Stimulated activated CD8-positive, alpha-beta memory T cell treated with anti-CD3 and anti-CD28 coated beads, Interleukin-15, amount 100 ng/mL, for 4 hours (primary cell): ENCODE measurements at regions not wholly inside any gene's neighbourhood (a gene's known extent, or its start where the extent isn't known, plus 50 kb on each side); places are given as distances from the start of the nearest gene placed in this dataset.

Experiments used
- DNase-seq, 2 donors: peaks; one replicate each; pipeline ENCODE4 v3.0.0-alpha.2; 2020; ENCODE audit warnings: low read depth in 2 of 2

DNA sequence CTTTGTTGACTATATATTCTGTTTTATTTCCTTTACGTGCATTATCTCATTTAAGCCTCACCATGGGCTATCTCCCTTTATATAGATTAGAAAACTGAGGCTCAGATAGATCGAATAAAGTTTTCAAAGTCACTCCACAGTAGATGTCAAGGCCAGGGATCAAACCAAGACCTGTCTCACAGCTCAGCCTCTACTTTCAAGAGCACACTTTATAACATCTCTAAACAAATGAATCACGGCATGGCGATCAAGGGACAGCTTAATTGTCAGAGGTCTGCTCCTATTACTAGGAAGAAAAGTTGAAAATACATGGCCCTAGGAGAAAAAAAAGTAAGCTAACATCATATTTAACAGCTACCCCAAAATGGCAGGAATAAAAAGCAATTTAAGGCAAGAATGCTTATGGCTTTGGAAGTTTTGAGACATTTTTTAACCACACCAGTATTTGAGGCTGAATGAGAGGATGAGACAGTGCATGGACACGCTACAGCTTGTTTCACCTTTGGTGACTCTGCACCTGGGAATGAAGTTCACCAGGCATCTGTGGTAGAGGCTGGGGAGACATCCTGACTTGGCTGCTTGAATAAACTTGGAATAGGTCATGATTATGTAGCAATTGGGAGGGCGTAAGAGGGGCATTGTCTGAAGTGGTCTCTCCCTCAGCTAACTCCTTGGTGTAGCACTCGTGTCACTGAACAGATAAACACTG, 486.8 kb upstream of the WWC1 start:
- no peak for DNase-seq

DNA sequence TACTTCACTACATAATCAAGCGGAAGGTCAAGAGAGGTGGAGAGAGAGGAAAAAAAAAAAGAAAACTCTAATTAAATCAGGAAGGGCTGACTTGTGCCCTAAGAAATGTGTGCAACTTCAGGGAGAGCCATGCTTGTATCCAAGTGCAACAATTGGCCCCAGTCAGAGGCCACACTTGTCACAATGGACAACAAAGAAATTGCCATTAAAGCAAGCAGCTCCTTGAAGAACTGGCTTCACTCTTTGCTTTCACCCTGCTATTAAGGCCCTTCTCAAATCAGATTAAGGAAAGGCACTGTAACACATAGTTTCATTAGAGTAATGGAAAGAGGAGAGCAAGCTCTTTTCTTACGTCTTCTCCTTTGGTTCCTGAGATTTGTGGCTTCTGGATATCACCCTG, 480.9 kb upstream of the WWC1 start:
- DNase-seq = no peak

- no peak for DNase-seq
These were observed 478.6 kb upstream of the WWC1 start for GRCh38 chr5:167812871-167813270.

- no peak for DNase-seq
These were observed 478.1 kb upstream of the WWC1 start for GRCh38 chr5:167813389-167813788.

DNA sequence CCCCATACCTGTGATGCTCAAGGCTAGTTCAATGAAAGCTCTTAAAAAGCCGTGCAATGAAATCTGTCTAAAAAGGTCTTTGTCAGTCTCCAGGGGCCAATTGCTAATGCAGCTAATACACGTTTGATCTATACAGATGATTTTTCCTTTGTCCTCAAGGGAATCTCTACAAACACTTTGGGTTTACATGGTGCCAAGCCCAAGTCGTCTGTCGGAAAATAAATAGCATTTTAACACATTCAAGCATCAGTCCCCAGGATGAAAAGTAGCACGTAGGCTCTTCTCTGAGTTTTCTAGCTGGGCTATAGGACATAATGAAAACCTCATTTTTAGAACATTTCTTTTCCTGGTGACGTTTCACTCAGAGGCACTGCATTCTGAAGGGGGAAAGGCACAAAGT, 477.4 kb upstream of the WWC1 start:
- no peak for DNase-seq

DNA sequence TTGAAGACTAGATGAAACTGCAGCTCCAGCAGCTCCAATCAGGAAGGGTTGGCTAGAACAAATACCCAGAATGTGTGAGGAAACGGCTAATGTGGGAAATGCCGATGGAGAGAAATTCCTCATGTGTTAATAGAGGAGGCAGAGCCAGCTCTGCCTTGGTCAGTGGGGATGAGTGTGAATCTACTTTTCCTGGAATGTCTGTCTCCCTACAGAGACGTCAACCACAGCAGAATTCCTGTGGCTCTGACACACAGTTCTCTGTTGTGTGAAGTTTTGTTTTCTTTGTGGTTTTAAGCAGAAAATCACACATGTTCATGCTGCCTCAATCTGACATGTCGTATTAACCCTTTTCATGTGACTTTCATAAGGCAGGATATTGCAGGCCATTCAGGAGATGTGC, 476.6 kb upstream of the WWC1 start:
- DNase-seq = no peak

- no peak for DNase-seq
These were observed 475.1 kb upstream of the WWC1 start for GRCh38 chr5:167816354-167816753.

DNA sequence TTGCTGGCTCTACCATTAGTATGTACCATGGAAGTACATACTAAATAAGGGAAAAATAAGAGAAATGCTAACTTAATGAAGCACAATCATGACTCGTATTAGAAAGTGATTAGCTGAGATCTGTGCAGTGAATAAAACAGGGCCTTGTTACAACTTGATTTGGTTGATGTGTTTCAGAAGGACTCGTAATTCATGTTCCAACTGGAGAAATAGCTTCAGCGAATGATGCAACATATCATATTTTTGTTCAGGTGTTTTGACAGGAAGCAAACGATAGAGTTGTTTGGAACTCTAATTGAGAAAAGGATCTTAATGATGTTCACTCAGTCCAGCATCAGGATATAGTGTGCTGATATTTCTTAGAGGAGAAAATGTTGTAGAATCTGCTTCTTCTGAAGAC, 474.6 kb upstream of the WWC1 start:
- DNase-seq = no peak

- DNase-seq = no peak
These were observed 472.0 kb upstream of the WWC1 start for GRCh38 chr5:167819406-167819805.

DNA sequence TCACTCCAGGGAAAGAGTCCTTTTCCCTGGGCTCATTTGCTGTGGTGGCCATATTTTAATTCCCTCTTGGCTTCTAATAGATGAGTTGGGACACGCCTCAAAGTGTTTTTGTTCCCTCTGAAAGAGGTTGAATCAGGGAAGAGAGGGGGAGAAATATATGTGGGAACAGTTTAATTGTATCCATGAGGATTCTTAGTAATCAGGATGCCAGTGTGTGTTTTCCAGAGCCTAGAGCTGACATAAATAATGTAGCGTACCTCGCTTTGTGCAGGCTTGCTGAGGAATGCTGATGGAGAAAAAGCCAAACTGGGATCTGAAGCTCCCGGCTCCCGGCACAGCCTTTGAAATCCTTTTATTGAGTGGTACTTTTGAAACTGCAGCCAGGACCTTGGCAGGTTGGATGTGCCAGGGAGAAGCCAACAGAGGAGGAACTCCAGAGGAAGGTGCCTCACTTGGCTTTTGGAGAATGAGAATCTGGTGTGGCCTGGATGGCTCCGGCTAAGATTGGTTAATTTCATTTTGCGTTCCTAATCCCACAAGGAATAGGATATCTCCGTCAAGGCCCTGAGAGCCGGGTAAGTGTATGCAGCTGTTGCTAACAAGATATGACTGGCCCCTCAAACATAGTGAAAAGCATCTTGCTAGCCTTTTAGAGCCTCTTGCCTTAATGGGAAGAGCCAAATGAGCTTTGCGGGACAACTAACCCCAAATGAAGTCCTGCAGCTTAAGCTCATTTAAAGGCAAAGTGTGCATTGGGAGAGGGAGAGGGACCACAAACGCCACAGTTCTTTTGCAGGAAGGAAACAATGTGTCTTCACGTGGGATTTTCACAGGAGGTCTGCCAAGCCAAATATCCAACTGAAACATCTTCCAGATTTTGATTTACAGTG, 471.1 kb upstream of the WWC1 start:
- no peak for DNase-seq

DNA sequence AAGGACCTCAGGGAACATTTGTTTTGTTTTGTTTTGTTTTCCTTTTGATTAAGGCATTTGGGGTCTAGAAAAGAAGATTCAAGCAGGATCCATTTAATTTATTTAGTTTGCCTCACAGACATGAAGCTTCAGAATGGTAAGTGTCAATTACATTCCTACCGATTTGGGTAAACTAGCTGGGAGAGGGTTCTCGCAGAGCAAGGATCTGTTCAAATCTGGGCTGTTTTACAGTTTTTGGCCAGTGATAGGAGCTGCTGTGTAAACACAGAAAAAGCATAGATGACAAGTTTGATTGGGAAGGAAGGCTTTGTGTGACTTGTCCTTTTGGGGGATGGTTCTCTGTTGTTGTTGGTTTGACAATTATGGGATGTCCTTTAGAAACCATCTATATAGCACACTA, 470.3 kb upstream of the WWC1 start:
- no peak for DNase-seq

DNA sequence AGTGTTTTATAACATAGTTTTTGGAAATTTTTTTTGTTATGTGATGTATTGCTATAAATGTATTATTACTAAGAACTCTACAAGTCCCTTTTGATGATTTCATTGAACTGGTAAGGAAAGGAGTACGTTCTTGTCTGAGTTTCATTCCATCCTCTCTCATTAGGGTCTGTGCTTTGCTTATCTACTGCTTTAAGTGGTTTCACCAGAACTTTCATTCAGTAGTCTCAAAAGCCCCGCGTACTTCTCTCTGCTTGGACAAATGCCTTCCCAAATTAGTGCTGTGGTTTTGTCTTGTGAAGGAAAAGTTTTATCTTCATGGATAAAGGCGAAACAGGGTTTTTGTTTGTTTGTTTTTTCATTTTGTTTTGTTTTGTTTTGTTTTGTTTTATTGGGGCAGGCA, 469.8 kb upstream of the WWC1 start:
- no peak for DNase-seq

GRCh38 chr5:167822241-167822640, 469.2 kb upstream of the WWC1 start:
- no peak for DNase-seq

DNA sequence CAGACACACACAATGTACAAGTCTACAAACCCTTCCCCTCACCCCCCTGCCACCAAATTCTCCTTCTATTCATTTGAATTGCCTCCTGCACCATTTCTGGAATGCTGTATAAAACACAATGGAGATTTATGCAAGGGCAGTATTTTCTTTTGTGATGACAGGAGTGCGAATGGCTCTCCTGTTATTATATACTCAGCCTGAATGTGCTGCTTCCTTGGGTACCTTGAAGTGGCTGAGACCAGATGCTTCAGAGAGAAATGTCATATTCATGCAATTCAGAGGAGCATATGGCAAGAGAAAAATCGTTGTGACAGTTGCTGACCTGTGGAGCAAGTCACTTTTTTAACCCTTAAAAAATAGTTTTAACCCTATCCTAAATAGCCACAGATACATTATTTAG, 468.0 kb upstream of the WWC1 start:
- DNase-seq = no peak

DNA sequence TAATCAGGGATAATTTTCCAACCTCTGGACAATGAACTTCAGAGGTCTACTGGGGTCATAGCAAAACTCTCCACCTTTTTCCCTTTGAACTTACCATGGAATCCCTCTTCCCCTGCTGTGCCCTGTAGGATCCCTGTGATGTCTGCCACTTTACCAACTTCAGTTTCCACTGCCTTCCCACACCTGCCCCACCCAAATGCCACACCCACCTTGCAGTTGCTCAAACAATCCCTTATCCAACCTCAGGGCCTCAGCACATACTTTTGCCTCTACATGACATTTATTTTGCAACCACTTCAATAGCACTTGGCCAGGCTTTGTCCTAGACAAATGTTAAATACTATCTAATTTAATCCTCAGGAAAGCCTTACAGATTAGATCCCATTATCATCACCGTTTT, 463.7 kb upstream of the WWC1 start:
- no peak for DNase-seq

- DNase-seq = no peak
These were observed 459.5 kb upstream of the WWC1 start for GRCh38 chr5:167831754-167832504.

DNA sequence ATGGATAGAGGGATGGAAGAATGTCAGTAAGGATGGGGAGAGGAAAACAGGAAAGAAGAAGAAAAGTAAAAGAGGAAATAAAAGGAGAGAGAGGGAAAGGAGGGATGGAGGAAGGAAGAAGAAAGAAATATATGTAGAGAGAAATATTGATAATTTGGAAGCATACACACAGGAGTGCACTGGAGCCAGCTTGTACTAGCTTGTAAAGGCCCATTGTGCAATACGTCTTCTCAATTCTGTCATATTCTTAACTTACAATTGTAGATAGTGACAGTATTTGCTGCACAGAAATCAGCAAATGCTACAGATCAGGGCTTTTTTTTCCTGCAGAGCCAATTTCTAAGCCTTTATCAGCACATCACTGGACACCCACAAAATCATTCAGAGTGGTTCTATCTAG, 458.8 kb upstream of the WWC1 start:
- DNase-seq = no peak

DNA sequence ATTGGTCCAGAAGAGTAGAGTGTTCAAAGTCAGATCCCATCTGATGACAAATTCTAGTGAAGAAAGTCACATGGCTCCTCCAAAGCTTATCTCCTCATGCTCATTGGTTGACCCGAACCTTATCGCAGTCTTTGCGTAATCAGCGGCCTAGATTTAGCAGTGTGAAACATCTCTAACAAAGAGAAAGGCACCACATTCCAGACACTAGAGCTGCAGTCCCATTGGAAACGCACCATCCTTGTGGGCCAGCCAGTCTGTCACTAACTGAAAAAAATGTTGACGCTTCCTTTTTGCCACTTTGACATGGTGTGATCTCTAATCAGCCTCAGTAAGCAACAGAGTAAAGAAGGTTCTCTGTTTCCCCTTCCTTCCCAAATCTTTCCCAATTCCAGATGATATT, 458.0 kb upstream of the WWC1 start:
- no peak for DNase-seq

GRCh38 chr5:167835146-167835545, 456.3 kb upstream of the WWC1 start:
- no peak for DNase-seq

GRCh38 chr5:167837127-167837526, 454.3 kb upstream of the WWC1 start:
- no peak for DNase-seq

DNA sequence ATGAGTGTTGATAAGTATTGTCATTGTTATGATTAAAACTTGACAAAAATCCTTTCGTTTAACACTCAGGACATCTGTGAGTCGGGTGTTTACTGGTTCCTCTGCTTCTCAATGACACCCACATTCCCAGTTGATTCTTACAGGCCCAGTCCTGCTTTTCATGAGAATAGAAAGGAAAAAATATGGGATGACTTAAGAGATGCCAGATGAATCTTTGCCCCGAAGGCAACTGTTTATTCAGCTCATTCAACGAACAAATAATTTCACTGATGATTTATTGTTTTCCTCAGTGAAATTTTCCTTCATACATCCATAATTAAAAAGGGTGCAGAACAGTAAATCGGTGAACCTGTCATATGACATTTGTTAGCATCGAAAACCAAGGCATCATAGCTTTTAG, 452.4 kb upstream of the WWC1 start:
- DNase-seq = no peak

DNA sequence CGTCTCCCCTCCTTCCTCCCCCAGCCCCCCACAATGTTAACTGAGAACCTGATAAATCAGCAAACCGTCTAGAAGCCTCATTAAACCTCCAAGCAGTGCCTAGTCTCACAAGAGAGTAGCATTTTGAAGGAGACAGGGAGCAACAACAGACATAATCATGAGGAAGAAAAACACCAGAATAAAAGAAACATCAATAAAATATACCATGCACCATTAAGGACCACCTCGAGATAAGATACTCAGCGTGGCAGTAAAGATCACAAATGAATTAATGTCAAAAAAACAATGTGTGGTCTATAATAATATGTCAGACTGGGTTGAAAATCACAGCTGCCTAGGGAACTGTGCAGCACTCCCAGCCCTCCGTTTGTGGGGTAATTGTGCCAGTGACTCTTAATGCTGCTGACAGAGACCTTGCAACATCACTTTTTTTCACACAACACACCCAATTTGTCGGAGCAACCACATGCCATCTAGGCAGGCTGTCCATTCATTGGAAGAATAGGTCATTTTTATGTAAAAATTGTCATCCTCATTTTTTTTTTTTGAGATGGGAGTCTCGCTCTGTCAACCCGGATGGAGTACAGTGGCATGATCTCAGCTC, 450.8 kb upstream of the WWC1 start:
- DNase-seq = no peak
